Adrenal gland (tissue), 9 donors: ENCODE measurements at regions not wholly inside any gene's neighbourhood (a gene's known extent, or its start where the extent isn't known, plus 50 kb on each side); places are given as distances from the start of the nearest gene placed in this dataset.

Source experiments
- DNase-seq, 7 donors: peaks; one replicate each; pipeline ENCODE4 v3.0.0-alpha.2; 2019 to 2020
- H3K27ac ChIP-seq, 5 donors: fragments of 200-600 bp; sonication (generic) in 4 of 5; 1 replicate in 3 of 5; 2 replicates in 2 of 5; pipeline versions ENCODE4 v1.5.1 to v1.8.0; 2016 to 2020; ENCODE audit warnings: mild to moderate bottlenecking in 1 of 5
- H3K27me3 ChIP-seq: fragments of 200-600 bp; 2 replicates; pipeline ENCODE4 v1.8.0; 2021
- H3K36me3 ChIP-seq, 2 donors: fragments of 200-600 bp; replicated peaks in 1 of 2; 1 replicate in 1 of 2; 2 replicates in 1 of 2; pipeline versions ENCODE4 v1.5.1 to v1.8.0; 2018 to 2022
- H3K4me1 ChIP-seq, 2 donors: fragments of 200-600 bp; replicated peaks in 1 of 2; 1 replicate in 1 of 2; 2 replicates in 1 of 2; pipeline versions ENCODE4 v1.5.1 to v1.8.0; 2018 to 2021
- H3K4me3 ChIP-seq, 4 donors: fragments of 200-600 bp; sonication (generic) in 3 of 4; one replicate each; pipeline ENCODE4 v1.5.1; 2016 to 2018
- H3K9me3 ChIP-seq, 3 donors: fragments of 200-600 bp; sonication (generic) in 1 of 3; replicated peaks in 1 of 3; 1 replicate in 2 of 3; 2 replicates in 1 of 3; pipeline versions ENCODE4 v1.5.1 to v1.8.0; 2016 to 2021
- POLR2A ChIP-seq, 2 donors: fragments of 450-650 bp; IDR thresholded peaks; one replicate each; pipeline ENCODE4 v1.6.1; 2017; ENCODE audit warnings: antibody characterized with exemption in 2 of 2, mild to moderate bottlenecking in 2 of 2, moderate library complexity in 1 of 2
- WGBS, 4 donors: extraction: QIAGEN DNeasy Blood & Tissue Kit in 2 of 4; methylation state at CpG; one replicate each; pipeline versions ENCODE4 v1.1.5 to v1.1.7; 2013 to 2017; 5-methylcytosine and 5-hydroxymethylcytosine counted together
- intact Hi-C, 2 donors: fragments of 100-400 bp; cut with DNase I; formaldehyde crosslinking; loops; one replicate each; pipeline versions ENCODE4 v1.14.1 to v1.15.0; 2022 to 2023
- TF ChIP-seq, protein P1 (sequence below), 6 experiments: fragments of 450-650 bp in 4 of 6; fragments of 200-600 bp in 2 of 6; sonication (generic) in 1 of 6; IDR thresholded peaks; 1 replicate in 5 of 6; 2 replicates in 1 of 6; pipeline versions ENCODE4 v1.5.1 to v1.8.0; 2016 to 2021; ENCODE audit warnings: antibody characterized with exemption in 6 of 6, mild to moderate bottlenecking in 2 of 6, moderate library complexity in 1 of 6
- donor health status: healthy with polysubstance abuse.
- donor health status: Bipolar disorder and iron deficiency.
- donor health status: DM: yes; HTN: yes; CAD: no.
- donor health status: DM: no; HTN: no; CAD: no.
- donor health status: DM: no; HTN: no; CAD: no.

DNA sequence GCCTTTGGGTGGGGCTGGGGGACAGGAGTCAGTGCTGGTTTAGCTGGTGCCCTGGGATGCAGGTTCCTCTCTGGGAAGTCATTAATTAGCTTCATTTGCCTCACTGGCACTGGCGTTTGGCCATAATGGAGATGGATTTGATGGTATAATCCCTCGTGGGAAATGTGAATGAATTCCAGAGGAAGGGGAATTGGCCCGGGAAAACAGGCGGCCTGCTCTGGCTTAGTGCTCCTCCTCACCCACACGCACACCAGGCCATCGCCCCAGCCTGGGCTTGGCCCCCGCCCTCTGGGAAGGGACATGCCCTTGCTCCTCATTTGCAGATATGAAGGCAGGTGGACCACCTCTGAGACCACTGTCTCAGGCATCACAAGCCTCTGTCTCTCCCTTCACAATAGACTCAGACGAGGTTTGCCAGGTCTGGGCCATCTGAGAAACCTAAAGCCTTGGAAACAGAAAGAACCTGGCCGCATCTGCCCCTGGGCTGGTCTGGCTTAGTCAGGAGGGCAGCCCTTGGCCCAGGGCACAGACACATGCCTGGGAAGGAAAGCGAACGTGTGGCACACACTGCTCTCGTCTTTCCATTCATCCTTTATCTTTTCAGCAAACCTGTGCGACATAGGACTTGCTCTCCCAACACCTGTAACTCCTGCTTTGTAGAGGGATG lies 199.2 kb upstream of the CDH4 start:
- H3K36me3 ChIP-seq: no peaks in the 10 kb centered on the region
- TF ChIP-seq POLR2A (IDR thresholded peaks at IDR 0.05): no peak
- TF ChIP-seq, protein P1, sequence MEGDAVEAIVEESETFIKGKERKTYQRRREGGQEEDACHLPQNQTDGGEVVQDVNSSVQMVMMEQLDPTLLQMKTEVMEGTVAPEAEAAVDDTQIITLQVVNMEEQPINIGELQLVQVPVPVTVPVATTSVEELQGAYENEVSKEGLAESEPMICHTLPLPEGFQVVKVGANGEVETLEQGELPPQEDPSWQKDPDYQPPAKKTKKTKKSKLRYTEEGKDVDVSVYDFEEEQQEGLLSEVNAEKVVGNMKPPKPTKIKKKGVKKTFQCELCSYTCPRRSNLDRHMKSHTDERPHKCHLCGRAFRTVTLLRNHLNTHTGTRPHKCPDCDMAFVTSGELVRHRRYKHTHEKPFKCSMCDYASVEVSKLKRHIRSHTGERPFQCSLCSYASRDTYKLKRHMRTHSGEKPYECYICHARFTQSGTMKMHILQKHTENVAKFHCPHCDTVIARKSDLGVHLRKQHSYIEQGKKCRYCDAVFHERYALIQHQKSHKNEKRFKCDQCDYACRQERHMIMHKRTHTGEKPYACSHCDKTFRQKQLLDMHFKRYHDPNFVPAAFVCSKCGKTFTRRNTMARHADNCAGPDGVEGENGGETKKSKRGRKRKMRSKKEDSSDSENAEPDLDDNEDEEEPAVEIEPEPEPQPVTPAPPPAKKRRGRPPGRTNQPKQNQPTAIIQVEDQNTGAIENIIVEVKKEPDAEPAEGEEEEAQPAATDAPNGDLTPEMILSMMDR (IDR thresholded peaks at IDR 0.05): no peak
- no peaks in the 10 kb centered on the region for H3K4me1 ChIP-seq
- H3K9me3 ChIP-seq: no peaks in the 10 kb centered on the region
- intact Hi-C loops: no loop called here
- H3K4me3 ChIP-seq: no peak overlapping the region
- 57 to 68% (median 59%) methylated on average over 11 to 13 of the region's 13 CpGs for WGBS, 4 donors
- no peaks in the 10 kb centered on the region for H3K27me3 ChIP-seq
- H3K27ac ChIP-seq: no peak overlapping the region
- no peak for DNase-seq

DNA sequence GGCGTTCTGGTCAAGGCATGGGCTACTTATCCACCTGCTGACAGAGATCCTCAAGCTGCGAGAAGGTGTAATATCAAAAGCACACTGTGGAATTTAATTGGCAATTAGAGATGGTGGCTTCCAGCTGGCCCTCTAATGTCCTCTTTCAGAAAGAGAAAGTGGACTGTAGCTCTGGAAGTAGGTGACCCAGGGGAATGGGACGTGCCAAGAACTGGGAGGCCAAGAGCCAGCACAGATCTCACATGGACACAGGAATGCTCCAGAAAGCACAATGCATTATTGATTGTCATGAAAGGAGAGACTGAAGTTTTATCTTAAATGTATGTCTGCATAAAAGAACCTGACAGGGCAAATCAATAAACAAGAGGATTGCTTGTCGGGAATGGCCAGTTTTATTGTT lies 198.6 kb upstream of the CDH4 start:
- intact Hi-C loops: no loop called here
- WGBS, 4 donors: 63 to 72% (median 66%) methylated on average over 4 of the region's 4 CpGs
- H3K9me3 ChIP-seq: no peaks in the 10 kb centered on the region
- DNase-seq: no peak
- no peaks in the 10 kb centered on the region for H3K27me3 ChIP-seq
- TF ChIP-seq POLR2A (IDR thresholded peaks at IDR 0.05): no peak
- TF ChIP-seq, protein P1 (IDR thresholded peaks at IDR 0.05): no peak
- no peak overlapping the region for H3K27ac ChIP-seq
- no peaks in the 10 kb centered on the region for H3K4me1 ChIP-seq
- no peak overlapping the region for H3K4me3 ChIP-seq
- no peaks in the 10 kb centered on the region for H3K36me3 ChIP-seq

DNA sequence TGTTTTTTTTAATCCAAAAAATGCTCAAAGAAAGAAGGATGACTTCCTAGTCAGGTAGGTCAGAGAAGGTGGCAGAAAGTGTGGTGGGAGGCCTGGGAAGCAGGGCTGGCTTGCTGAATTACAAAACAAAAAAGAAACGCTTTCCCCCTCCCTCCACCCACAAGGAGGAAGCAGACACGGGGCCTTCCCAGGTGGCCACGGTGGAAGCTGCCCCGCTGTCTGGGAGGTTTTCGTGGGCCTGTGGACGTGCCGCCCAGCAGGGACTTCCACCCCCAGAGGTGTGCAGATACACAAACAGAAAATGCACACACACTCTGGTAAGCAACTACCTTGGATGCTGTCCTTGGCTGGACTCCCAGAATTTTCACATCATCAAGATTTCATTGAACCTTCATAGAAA lies 198.2 kb upstream of the CDH4 start:
- H3K4me3 ChIP-seq: no peak overlapping the region
- WGBS, 4 donors: 28 to 56% (median 49%) methylated on average over 7 of the region's 7 CpGs
- H3K27me3 ChIP-seq: no peaks in the 10 kb centered on the region
- TF ChIP-seq, protein P1 (IDR thresholded peaks at IDR 0.05): no peak
- no peak for TF ChIP-seq POLR2A (IDR thresholded peaks at IDR 0.05)
- no peak for DNase-seq
- intact Hi-C loops: no loop called here
- no peaks in the 10 kb centered on the region for H3K9me3 ChIP-seq
- no peaks in the 10 kb centered on the region for H3K36me3 ChIP-seq
- no peak overlapping the region for H3K27ac ChIP-seq
- H3K4me1 ChIP-seq: no peaks in the 10 kb centered on the region

GRCh38 chr20:61054411-61054810 lies 197.7 kb upstream of the CDH4 start:
- Histone ChIP-seq H3K4me1 (no peaks in the 10 kb centered on the region), H3K27me3 (no peaks in the 10 kb centered on the region), H3K36me3 (no peaks in the 10 kb centered on the region), H3K9me3 (no peaks in the 10 kb centered on the region), H3K4me3 (no peak overlapping the region), H3K27ac (no peak overlapping the region)
- DNase-seq: no peak
- intact Hi-C loops: no loop called here
- 52 to 68% (median 62%) methylated on average over 1 to 9 of the region's 9 CpGs for WGBS, 4 donors
- no peak for TF ChIP-seq POLR2A (IDR thresholded peaks at IDR 0.05)
- TF ChIP-seq, protein P1 (IDR thresholded peaks at IDR 0.05): no peak
